GM19463 (cell line): ENCODE measurements at regions not wholly inside any gene's neighbourhood (a gene's known extent, or its start where the extent isn't known, plus 50 kb on each side); places are given as distances from the start of the nearest gene placed in this dataset.
A peak's percentile ranks its signal among the peaks of the same experiment; 100 is the strongest.
"Not testable (repeated sequence)": the region's sequence is repeated elsewhere in the genome, so short reads cannot be mapped to it uniquely, and the experiment has no call there.

Experiments
- ATAC-seq: cut with Tn5 transposase; IDR thresholded peaks from one replicate; pipeline ENCODE4 v1.9.1; 2021; ENCODE audit warnings: mild to moderate bottlenecking, moderate library complexity; ENCODE audit not compliant: unreplicated experiment

DNA sequence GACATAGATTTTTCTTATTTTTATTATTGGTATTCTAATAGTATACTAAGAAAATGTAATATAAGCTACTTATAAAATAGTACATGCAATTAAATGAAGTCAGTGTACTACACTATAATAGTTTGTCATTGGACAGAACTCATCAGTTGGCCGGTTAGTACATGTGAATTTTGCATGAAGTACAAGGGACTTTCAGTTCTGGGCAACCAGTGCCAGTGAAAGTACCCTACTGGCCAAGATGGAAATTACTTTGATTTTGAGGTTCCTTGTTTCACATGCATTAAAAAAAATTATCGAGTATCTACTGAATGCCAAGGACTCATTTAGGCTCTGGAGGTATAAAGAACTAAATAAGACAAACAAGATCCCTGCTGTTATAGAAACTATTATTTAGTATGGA is 213.4 kb upstream of the ELL2 start:
- no peak for ATAC-seq

DNA sequence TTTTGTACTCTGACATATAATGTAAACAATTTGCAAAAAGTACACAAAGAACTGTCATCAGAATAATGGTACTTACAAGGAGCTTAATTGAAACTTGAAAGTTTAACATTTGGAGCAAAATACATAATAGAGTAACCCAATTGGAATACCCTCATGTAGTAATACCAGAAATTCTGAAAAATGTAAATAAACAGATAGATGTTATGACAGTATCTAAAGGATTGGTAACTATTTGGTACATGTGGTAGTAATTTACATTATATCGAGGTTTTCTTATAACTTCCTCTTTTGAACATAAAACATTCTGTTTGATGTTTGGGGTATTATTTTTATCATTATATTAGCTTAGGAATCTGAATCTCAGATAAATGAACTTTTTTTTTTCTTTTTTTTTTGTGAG is 211.7 kb upstream of the ELL2 start:
- no peak for ATAC-seq

GRCh38 chr5:96172436-96172835 is 210.8 kb upstream of the ELL2 start:
- ATAC-seq = no peak

DNA sequence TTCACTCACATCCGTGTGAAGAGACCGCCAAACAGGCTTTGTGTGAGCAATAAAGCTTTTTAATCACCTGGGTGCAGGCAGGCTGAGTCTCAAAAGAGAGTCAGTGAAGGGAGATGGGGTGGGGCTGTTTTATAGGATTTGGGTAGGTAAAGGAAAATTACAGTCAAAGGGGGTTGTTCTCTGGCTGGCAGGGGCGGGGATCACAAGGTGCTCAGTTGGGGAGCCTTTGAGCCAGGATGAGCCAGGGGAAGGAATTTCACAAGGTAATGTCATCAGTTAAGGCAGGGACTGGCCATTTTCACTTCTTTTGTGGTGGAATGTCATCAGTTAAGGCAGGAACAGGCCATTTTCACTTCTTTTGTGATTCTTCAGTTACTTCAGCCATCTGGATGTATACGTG is 210.3 kb upstream of the ELL2 start:
- not testable (repeated sequence) for ATAC-seq

DNA sequence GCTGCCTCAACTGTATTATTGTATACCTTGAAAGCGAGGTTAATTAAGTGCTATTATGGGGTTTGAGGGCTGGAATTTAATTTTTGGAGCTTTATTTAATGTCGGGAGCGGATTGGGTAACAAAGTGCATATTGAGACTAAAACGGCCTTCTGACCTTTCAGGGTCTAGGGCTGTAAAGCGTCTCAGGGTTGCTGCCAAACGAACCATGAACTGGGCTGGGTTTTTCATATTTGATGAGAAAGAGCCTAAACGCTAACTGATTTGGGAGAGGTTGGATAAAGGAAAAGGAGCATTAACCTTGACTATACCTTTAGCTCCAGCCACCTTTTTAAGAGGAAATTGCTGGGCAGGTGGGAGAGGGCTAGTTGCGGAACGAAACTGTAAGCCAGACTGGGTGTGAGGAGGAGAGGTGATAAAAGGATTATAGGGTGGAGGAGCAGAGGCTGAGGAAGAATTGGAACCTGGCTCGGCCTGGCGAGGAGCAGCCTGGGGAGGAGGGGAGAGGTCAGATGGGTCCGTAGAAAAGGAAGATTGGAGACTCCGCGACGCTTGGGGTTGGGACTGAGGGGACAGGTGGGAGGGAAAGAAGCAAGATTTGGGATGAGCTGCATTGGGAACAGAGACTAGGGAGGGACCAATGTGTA is 209.0 kb upstream of the ELL2 start:
- not testable (repeated sequence) for ATAC-seq

GRCh38 chr5:96168833-96169232 is 207.2 kb upstream of the ELL2 start:
- not testable (repeated sequence) for ATAC-seq

DNA sequence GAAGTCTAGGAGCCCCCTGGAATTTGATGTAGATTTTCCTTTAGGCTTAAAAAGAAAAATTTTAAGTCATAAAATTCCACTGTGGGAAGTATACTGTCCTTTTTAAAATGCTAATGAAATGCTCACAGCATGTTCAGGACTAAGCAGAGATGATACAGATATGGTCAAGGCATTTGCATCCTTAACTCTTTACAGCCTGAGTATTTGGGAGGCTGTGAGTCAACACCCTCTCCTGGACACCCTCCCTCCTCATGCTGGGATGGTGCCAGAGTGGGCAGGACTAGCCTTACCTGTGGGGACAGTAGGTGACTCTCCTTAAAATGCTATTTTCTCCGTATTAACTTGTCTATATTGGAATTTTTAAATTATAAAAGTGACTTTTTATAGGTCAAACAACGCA is 197.4 kb upstream of the ELL2 start:
- no peak for ATAC-seq

GRCh38 chr5:96157841-96158291 is 196.2 kb upstream of the ELL2 start:
- no peak for ATAC-seq

GRCh38 chr5:96157077-96157780 is 195.6 kb upstream of the ELL2 start:
- ATAC-seq = no peak

DNA sequence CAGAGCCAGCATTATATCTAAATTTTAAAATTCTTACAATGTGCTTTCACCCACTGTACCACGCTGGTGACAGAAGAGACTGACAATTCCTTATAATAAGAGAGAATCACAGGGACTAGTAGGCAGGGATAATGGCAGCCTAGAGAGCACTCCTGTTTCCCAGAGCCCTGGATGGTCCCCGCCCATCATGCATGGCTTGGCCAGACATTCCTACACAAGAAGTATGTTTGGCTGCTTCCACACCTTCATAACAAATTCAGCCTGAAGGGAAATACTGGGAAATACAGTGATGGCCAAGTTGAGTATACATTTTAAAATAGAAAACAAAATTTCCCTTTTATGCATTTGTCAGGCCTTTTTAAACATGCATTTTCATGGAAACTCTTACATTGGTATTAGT is 193.5 kb upstream of the ELL2 start:
- ATAC-seq = no peak

DNA sequence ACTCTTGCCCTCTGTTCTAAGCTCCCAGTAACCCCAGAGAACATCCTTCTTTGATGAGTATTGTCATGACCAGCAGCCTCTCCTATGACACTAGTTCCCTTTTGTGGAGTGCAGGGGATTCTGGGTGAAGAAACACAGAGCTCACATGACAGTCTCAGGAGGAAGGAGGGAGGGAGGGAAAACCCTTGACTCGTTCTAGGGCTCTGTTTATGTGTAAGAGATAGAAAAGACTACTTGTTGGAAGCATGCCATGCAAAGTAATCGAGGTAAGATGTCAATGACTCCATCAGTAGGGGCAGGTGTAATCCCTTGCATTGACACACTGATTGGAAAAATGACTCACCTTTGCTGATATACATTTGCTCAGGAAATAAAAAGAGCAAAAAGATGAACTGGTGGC is 190.2 kb upstream of the ELL2 start:
- ATAC-seq = peak; percentile 64

- no peak for ATAC-seq
Observed at GRCh38 chr5:96150007-96150406, 188.4 kb upstream of the ELL2 start.

- no peak for ATAC-seq
Observed at GRCh38 chr5:96149546-96149945, 187.9 kb upstream of the ELL2 start.

GRCh38 chr5:96149021-96149420 is 187.4 kb upstream of the ELL2 start:
- ATAC-seq = no peak

GRCh38 chr5:96148376-96148775 is 186.7 kb upstream of the ELL2 start:
- no peak for ATAC-seq

DNA sequence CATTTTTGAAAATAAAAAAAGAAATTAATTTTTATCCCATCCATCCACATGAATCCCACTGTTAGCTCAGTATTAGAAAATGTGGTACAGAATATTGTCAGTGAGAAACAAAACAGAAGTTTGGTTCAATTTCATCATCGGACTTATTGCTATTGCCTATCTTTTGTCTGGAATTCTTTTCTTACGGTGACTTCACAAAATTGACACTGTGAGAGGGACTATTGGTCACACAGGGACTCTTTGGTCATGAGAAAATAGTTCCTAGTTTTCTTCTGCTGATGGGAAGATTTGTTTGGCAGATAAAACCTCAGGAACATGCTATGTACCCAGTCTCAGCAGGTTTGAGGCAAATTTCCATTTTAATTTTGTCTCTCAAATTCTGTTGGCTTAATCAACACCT is 186.2 kb upstream of the ELL2 start:
- ATAC-seq = no peak

DNA sequence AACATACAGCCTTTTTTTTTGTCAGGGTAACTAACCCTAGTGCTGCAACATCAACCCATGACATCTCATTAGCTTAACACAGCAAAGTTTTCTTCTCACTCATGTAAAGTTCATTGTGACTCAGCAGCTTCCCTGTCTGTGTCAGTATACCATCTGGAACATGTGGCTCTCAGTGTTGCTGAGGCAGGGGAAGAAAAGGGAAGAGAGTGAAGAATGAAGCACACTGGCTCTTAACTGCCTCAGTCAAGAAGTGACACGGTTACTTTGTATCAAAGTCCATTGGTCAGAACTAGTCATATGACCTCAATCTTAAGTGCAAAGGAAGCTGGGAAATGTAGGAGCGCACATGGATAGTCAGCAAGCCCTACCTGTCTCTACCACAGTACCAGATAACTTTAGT is 185.0 kb upstream of the ELL2 start:
- peak; percentile 82 for ATAC-seq

- no peak for ATAC-seq
Observed at GRCh38 chr5:96144289-96144688, 182.6 kb upstream of the ELL2 start.

- ATAC-seq = no peak
Observed at GRCh38 chr5:96143450-96143849, 181.8 kb upstream of the ELL2 start.

- no peak for ATAC-seq
Observed at GRCh38 chr5:96142786-96143434, 181.3 kb upstream of the ELL2 start.

DNA sequence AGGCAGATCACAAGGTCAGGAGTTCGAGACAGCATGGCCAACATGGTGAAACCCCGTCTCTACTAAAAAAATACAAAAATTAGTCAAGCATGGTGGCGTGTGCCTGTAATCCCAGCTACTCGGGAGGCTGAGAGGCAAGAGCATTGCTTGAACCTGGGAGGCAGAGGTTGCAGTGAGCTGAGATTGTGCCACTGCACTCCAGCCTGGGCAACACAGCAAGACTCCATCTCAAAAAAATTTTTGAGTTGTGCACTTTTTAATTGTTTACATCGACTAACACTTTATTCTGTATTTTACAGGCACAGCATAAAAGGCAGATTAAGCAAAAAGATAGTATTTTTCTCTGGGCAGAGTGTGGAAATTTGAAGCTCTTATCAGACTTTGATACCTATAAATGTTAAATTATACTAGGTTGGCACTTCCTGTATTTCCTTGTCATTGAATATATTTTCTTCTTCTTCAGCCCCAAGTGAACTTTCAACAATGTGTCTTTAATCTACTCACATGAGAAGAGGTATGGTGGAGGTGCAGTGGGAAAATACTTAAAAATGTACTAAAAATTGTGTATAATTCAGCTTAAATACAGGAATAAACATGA is 180.6 kb upstream of the ELL2 start:
- ATAC-seq = no peak

DNA sequence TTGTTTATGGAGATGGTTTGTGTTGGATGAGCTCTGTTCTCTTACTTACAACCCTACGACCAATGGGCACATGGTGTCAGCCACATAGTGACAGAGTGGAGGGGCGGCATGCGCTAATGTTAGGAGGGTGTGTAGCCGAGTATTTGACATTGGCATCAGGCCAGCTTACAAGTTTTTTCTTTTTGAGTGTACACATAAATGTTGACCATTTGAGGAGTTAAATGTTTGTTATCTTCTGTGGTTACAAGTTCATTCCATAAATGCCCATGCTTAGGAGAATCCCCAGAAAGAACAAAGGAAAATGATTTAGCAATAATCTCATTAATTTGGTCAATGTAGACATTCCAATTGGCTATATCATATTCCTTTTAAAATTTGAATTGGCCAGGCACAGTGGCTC is 180.1 kb upstream of the ELL2 start:
- ATAC-seq = no peak
